Adipocyte (in vitro differentiated cells): ENCODE measurements at regions not wholly inside any gene's neighbourhood (a gene's known extent, or its start where the extent isn't known, plus 50 kb on each side); places are given as distances from the start of the nearest gene placed in this dataset.

Source experiments
- DNase-seq: peaks from one replicate; pipeline ENCODE4 v3.0.0-alpha.2; 2015; ENCODE audit warnings: low read depth
- H3K27me3 ChIP-seq: replicated peaks from 2 replicates; pipeline ENCODE4 v1.7.0; 2013; ENCODE audit warnings: mild to moderate bottlenecking, low read length, moderate library complexity; ENCODE audit not compliant: control insufficient read depth, insufficient read depth
- H3K36me3 ChIP-seq: 2 replicates; pipeline ENCODE4 v1.7.0; 2013; ENCODE audit warnings: low read length, mild to moderate bottlenecking, moderate library complexity; ENCODE audit not compliant: control insufficient read depth, insufficient read depth, severe bottlenecking
- H3K4me1 ChIP-seq: 2 replicates; pipeline ENCODE4 v1.7.0; 2013; ENCODE audit warnings: mild to moderate bottlenecking, low read length, moderate library complexity; ENCODE audit not compliant: control insufficient read depth, insufficient read depth
- H3K4me3 ChIP-seq: 2 replicates; pipeline ENCODE4 v1.7.0; 2013; ENCODE audit warnings: mild to moderate bottlenecking, low read length, moderate library complexity
- H3K9ac ChIP-seq: 2 replicates; pipeline ENCODE4 v1.7.0; 2013; ENCODE audit warnings: mild to moderate bottlenecking, low read length, moderate library complexity
- H3K9me3 ChIP-seq: 2 replicates; pipeline ENCODE4 v1.7.0; 2013; ENCODE audit warnings: mild to moderate bottlenecking, low read length, moderate library complexity; ENCODE audit not compliant: control insufficient read depth

DNA sequence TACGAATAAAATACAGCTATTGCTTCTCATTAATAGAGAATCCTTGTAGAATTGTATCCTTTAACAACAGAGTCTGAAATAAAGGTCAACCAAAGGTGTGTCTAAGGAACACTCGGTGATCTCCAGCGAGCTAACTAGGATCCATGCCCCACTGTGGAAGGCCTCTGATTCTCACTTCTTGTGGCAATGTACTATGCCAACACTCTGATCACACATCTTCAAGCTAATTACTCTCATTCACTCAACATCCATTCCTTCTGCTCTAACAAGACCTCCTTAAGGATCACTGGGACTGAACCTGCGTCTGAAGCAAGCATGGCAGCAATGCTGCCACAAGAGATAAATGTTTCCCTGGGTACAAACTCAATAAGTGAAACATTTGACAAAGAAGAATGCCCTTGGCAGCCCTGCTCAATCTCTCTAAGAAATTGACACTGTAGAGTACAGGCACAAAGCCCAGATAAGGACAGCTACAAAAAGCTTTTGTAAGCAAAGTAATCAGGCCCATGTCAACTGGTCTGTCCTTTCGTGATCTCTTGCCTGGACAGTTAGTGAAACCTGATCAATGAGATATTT is 74.6 kb upstream of the PARD3B start:
- Histone ChIP-seq H3K4me1 (peaks cover 24% of the 10 kb centered on the region), H3K9ac (no peak overlapping the region)

DNA sequence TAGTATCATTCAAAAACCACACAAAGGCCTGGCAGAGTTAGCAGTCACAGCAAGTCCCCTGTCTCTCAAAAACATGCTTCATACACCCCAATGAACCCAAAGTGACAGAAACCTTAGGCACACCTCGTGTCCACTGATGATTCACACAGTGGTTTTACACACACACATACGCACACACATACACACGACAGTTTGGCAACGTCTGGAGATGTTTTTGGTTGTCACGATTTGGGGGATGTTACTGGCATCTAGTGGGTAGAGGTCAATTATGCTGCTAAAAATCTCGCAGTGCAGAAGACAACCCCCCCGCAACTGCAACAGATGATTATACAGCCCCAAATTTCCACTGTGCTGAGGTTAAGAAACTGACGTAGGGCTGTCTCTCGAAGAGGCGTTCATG is 72.9 kb upstream of the PARD3B start:
- Histone ChIP-seq H3K36me3 (no peaks in the 10 kb centered on the region), H3K9me3 (no peaks in the 10 kb centered on the region), H3K4me3 (no peak overlapping the region), H3K27me3 (no peaks in the 10 kb centered on the region), H3K4me1 (peaks cover 28% of the 10 kb centered on the region), H3K9ac (no peak overlapping the region)
- DNase-seq = no peak

More for the DNA sequence above, 74.6 kb upstream of the PARD3B start:
- no peak overlapping the region for H3K4me3 ChIP-seq
- no peak for DNase-seq
- H3K9me3 ChIP-seq = no peaks in the 10 kb centered on the region
- H3K27me3 ChIP-seq = no peaks in the 10 kb centered on the region
- no peaks in the 10 kb centered on the region for H3K36me3 ChIP-seq

DNA sequence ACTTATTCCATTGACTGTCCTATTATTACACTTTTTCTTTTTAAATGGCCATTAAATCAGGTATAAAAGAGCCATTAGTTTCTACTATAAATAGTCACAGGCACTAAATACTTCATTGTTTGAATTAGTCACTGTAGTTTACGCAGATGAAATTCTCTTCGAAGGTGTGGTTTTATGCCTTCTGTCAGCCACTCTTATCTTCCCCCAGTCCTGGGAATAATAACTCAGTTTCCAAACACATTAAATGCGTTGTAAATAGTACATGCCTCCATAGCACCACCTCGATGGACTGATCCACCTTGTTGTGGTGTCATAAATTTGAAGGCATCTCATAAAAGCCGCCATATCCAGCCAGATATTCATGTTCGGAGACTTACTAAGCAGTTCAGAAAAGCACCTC is 72.1 kb upstream of the PARD3B start:
- H3K9ac ChIP-seq = no peak overlapping the region
- no peaks in the 10 kb centered on the region for H3K27me3 ChIP-seq
- H3K36me3 ChIP-seq = no peaks in the 10 kb centered on the region
- H3K4me1 ChIP-seq = peaks cover 26% of the 10 kb centered on the region
- no peak for DNase-seq
- no peak overlapping the region for H3K4me3 ChIP-seq
- no peaks in the 10 kb centered on the region for H3K9me3 ChIP-seq

DNA sequence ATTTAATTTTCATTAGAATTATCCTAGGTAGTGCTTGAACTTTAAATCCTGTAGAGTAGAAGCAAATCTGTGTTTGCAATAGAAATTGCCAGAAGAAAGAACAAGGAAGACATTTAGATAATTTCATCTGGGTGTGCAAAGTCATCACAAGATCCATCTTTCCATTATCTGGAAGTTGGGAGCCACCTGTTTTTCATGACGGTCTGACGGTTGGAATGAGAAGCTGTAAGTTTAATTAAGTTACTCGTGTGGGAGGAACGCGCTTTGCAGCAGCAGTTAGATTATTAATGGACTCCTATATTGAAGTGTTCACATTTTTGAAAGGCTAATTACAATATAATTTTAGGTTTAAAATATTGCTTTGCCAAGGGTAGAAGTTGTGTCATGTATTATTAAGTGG is 69.9 kb upstream of the PARD3B start:
- Histone ChIP-seq H3K4me3 (no peak overlapping the region), H3K4me1 (peaks cover 11% of the 10 kb centered on the region), H3K27me3 (no peaks in the 10 kb centered on the region), H3K9ac (no peak overlapping the region), H3K36me3 (no peaks in the 10 kb centered on the region), H3K9me3 (no peaks in the 10 kb centered on the region)
- no peak for DNase-seq

DNA sequence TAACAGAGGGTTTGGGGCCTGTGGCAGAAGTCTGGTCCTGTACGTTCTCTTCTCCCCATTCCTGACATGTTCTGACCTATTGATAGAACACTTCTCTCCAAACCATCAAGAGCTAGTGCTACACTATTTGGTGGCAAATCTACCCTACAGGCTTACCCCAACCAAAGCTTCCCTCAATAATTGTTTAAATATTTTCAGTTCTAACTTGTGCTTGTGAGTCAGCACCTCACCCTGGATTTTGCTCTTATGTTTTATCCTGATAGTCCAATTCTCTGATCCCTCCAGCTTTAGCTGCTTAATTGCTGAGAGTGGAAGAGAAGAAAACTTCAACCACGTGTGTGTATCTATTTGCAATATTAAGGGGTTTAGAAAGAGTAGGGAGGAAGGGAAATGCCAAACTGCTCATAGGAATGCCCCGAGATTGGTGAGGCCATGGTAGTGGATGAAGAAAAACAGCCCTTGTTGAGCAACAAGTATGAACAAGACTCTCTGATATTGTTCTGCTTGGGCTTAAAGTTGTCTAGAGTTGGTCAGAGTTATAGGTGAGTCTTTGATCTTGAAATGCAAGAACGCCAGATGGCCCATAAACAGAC is 67.8 kb upstream of the PARD3B start:
- no peak for DNase-seq

DNA sequence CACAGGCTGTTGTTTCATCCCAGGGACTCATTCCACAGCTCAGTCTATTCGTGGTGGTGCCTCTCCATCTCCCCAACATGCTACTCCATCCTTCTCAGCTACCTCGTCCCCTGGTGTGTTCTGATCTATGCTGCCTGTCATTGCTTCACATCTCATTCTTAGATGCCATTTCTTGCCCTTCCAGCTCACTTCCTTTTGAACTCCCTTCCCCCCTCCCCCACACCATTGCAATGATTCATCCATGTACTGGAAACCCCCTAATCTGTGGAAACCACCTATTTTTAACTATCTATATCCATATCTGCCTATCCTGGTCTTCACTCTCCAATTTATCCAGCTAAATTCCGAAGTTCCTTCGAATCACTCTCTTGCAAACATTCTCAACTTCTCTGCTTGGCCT is 65.7 kb upstream of the PARD3B start:
- DNase-seq = no peak
- no peaks in the 10 kb centered on the region for H3K27me3 ChIP-seq
- no peaks in the 10 kb centered on the region for H3K36me3 ChIP-seq
- H3K4me3 ChIP-seq = no peak overlapping the region
- peaks cover 11% of the 10 kb centered on the region for H3K4me1 ChIP-seq
- H3K9me3 ChIP-seq = no peaks in the 10 kb centered on the region
- H3K9ac ChIP-seq = no peak overlapping the region

More for the DNA sequence above, 67.8 kb upstream of the PARD3B start:
- no peaks in the 10 kb centered on the region for H3K36me3 ChIP-seq
- H3K9me3 ChIP-seq = no peaks in the 10 kb centered on the region
- no peak overlapping the region for H3K9ac ChIP-seq
- H3K4me3 ChIP-seq = no peak overlapping the region
- peaks cover 11% of the 10 kb centered on the region for H3K4me1 ChIP-seq
- no peaks in the 10 kb centered on the region for H3K27me3 ChIP-seq

DNA sequence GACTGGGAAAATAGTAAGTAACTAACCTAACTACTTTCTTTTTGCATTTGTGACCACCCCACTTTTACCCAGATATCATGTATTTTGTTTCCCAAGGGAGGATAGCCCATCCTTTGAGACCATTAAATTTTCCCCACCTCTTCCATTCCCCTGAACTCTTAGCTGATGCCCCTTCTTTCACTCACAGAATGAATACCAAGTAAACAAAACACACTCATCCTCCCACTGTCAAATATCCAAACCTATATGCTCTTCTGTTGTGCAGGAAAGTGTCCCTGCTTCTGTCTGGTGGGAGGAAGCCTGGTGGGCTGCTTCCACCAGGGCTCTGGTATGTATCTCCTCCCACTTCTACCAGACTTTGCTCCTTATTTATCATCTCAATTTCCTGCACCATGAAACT is 64.6 kb upstream of the PARD3B start:
- Histone ChIP-seq H3K9me3 (no peaks in the 10 kb centered on the region), H3K9ac (no peak overlapping the region), H3K4me1 (peaks cover 11% of the 10 kb centered on the region), H3K36me3 (no peaks in the 10 kb centered on the region), H3K4me3 (no peak overlapping the region), H3K27me3 (no peaks in the 10 kb centered on the region)
- no peak for DNase-seq

DNA sequence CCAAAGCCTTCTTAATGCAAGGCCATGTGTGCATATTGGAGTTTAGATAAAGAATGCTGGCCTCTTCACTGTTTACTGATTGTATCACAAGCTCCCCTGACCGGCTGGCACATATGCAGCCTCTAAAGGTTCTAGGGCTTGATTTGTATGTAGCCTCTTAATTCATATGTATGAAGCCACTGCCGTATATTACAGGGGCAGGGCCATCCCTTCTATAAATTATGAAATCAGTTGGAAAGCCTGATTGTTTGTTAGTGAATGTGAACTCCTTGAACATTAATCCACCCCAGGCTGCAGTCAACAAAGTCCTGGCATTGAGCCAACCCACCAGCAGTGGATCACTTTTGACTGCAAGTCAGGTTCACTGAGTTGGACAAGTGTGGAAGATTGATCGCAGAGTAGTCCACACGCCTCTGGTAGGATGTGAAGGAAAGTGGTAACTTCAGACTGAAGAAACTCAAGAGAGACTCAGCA is 61.6 kb upstream of the PARD3B start:
- Histone ChIP-seq H3K27me3 (no peaks in the 10 kb centered on the region), H3K9ac (no peak overlapping the region), H3K4me3 (no peak overlapping the region), H3K4me1 (peaks cover 20% of the 10 kb centered on the region), H3K36me3 (no peaks in the 10 kb centered on the region), H3K9me3 (no peaks in the 10 kb centered on the region)
- no peak for DNase-seq

DNA sequence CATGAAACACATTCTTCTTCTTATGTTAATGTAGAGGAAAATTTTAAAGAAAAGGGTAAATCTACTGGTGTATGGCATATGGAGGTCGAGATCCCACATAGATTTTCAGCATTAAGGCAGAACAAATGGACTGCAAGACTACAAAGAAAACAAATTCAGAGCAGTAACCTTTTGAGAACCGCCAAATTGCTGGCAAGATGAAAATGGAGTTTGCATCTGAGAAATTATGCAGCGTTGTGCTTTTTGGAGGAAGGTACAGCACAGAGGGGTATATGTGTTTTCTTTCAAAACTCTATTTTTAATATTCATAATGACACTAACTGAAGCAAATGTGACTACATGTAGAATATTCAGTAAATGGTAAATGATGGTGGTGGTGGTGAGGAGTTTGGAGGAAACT is 59.0 kb upstream of the PARD3B start:
- no peak for DNase-seq
- Histone ChIP-seq H3K4me3 (peak overlapping the region; percentile 6), H3K9me3 (no peaks in the 10 kb centered on the region), H3K4me1 (peaks cover 17% of the 10 kb centered on the region), H3K9ac (peak overlapping the region; percentile 19), H3K27me3 (no peaks in the 10 kb centered on the region), H3K36me3 (no peaks in the 10 kb centered on the region)

DNA sequence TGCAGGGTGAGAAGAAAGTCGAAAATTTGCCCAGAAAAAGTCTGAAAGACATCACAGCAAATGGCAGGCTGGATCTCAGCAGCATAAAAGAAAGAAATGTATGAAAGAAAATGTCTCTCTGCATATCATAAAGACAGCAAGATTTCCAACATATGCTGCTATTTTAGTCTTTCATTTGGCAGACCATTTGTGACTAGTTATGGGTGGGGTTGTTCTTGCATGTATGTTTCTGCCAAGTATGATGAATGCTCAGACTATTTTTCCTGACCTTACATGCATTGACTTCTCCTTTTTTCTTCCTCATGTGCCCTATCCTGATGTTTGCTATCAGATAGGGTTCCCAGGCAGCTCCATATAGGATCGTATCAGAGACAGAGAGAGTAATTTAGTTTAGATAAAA is 58.5 kb upstream of the PARD3B start:
- H3K9ac ChIP-seq = peak overlapping the region; percentile 19

DNA sequence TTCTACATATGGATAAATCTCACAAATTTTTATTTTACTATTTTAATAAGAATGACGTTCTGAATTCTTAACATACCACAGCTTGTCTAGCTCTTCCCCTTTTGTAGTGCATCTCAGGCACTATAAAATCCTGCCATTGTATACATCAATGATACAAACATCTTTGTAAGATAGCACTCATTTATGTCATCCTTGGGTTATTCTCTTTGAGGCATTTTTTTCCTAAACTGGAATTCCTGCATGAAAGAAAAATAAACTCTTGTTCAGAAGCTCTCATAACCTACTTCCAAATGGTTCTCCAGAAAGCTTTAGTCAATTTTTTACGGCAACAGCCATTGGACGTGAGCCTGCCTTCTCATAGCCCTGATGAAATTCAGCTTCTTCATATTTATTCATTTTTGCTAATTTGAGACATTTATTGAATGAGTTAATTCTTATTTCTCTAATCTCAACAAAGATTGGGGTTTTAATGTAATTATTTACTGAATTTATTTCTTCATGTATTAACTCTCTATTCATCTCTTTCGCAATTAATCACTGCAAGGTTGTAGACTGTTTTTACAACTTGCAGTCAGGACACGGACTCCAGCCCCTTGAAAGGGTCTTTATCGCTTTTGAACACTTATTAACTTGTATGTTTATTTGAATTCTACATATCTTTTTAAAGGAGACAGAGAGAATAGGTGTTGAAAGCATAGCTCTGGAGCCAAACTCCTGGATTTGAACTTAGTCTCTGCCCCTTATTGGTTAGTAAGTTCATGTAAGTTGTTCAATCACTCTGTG is 57.6 kb upstream of the PARD3B start:
- Histone ChIP-seq H3K36me3 (no peaks in the 10 kb centered on the region), H3K9ac (no peak overlapping the region), H3K4me3 (no peak overlapping the region), H3K27me3 (no peaks in the 10 kb centered on the region), H3K9me3 (no peaks in the 10 kb centered on the region), H3K4me1 (peaks cover 17% of the 10 kb centered on the region)
- DNase-seq = peak; percentile 62

More for the DNA sequence above, 58.5 kb upstream of the PARD3B start:
- Histone ChIP-seq H3K27me3 (no peaks in the 10 kb centered on the region), H3K4me3 (peak overlapping the region; percentile 6), H3K36me3 (no peaks in the 10 kb centered on the region), H3K4me1 (peaks cover 17% of the 10 kb centered on the region), H3K9me3 (no peaks in the 10 kb centered on the region)
- peak; percentile 80 for DNase-seq
